ENCODE measurements at regions not wholly inside any gene's neighbourhood (a gene's known extent, or its start where the extent isn't known, plus 50 kb on each side); places are given as distances from the start of the nearest gene placed in this dataset.

- no peak for TF ChIP-seq JUND (IDR thresholded peaks at IDR 0.05; ENCODE audit: low read depth)
- in situ Hi-C loops (cut with HindIII; ENCODE audit: low pct_unique_long_range_greater_than_20kb, low sequenced_read_pairs), result no loop called here
- DNase-seq (ENCODE audit: low read depth in 1 of 2, low spot score in 1 of 2), result no peak
Observed at GRCh38 chr20:57023997-57024396, 242.4 kb downstream of the BMP7 start.

GRCh38 chr20:57024849-57025248, 241.6 kb downstream of the BMP7 start:
- in situ Hi-C loops (cut with HindIII; ENCODE audit: low pct_unique_long_range_greater_than_20kb, low sequenced_read_pairs), result no loop called here
- TF ChIP-seq JUND (IDR thresholded peaks at IDR 0.05; ENCODE audit: low read depth), result no peak

GRCh38 chr20:57025261-57025660, 241.2 kb downstream of the BMP7 start:
- TF ChIP-seq JUND (IDR thresholded peaks at IDR 0.05; ENCODE audit: low read depth), result no peak
- in situ Hi-C loops (cut with HindIII; ENCODE audit: low pct_unique_long_range_greater_than_20kb, low sequenced_read_pairs), result no loop called here
- peak in 1 of 2 experiments; percentile 37 for DNase-seq (ENCODE audit: low read depth in 1 of 2, low spot score in 1 of 2)

More at GRCh38 chr20:57024849-57025248, 241.6 kb downstream of the BMP7 start:
- DNase-seq (ENCODE audit: low read depth in 1 of 2, low spot score in 1 of 2), result no peak

GRCh38 chr20:57025666-57026224, 240.7 kb downstream of the BMP7 start:
- in situ Hi-C loops (cut with HindIII; ENCODE audit: low pct_unique_long_range_greater_than_20kb, low sequenced_read_pairs), result no loop called here
- no peak for DNase-seq (ENCODE audit: low read depth in 1 of 2, low spot score in 1 of 2)
- TF ChIP-seq JUND (IDR thresholded peaks at IDR 0.05; ENCODE audit: low read depth), result no peak

GRCh38 chr20:57027777-57028176, 238.7 kb downstream of the BMP7 start:
- no peak for TF ChIP-seq JUND (IDR thresholded peaks at IDR 0.05; ENCODE audit: low read depth)
- DNase-seq (ENCODE audit: low read depth in 1 of 2, low spot score in 1 of 2), result no peak

GRCh38 chr20:57030611-57031600, 235.5 kb downstream of the BMP7 start:
- no peak for DNase-seq (ENCODE audit: low read depth in 1 of 2, low spot score in 1 of 2)
- no peak for TF ChIP-seq JUND (IDR thresholded peaks at IDR 0.05; ENCODE audit: low read depth)
- in situ Hi-C loops (cut with HindIII; ENCODE audit: low pct_unique_long_range_greater_than_20kb, low sequenced_read_pairs), result no loop called here

More at GRCh38 chr20:57027777-57028176, 238.7 kb downstream of the BMP7 start:
- in situ Hi-C loops (cut with HindIII; ENCODE audit: low pct_unique_long_range_greater_than_20kb, low sequenced_read_pairs), result no loop called here

GRCh38 chr20:57031867-57032355, 234.5 kb downstream of the BMP7 start:
- in situ Hi-C loops (cut with HindIII; ENCODE audit: low pct_unique_long_range_greater_than_20kb, low sequenced_read_pairs), result no loop called here
- no peak for DNase-seq (ENCODE audit: low read depth in 1 of 2, low spot score in 1 of 2)
- no peak for TF ChIP-seq JUND (IDR thresholded peaks at IDR 0.05; ENCODE audit: low read depth)

GRCh38 chr20:57032847-57033246, 233.6 kb downstream of the BMP7 start:
- TF ChIP-seq JUND (IDR thresholded peaks at IDR 0.05; ENCODE audit: low read depth), result no peak
- in situ Hi-C loops (cut with HindIII; ENCODE audit: low pct_unique_long_range_greater_than_20kb, low sequenced_read_pairs), result no loop called here
- DNase-seq (ENCODE audit: low read depth in 1 of 2, low spot score in 1 of 2), result no peak

- no peak for DNase-seq (ENCODE audit: low read depth in 1 of 2, low spot score in 1 of 2)
- in situ Hi-C loops (cut with HindIII; ENCODE audit: low pct_unique_long_range_greater_than_20kb, low sequenced_read_pairs), result no loop called here
- TF ChIP-seq JUND (IDR thresholded peaks at IDR 0.05; ENCODE audit: low read depth), result no peak
Observed at GRCh38 chr20:57034001-57034400, 232.4 kb downstream of the BMP7 start.

- no peak for DNase-seq (ENCODE audit: low read depth in 1 of 2, low spot score in 1 of 2)
- TF ChIP-seq JUND (IDR thresholded peaks at IDR 0.05; ENCODE audit: low read depth), result no peak
- in situ Hi-C loops (cut with HindIII; ENCODE audit: low pct_unique_long_range_greater_than_20kb, low sequenced_read_pairs), result no loop called here
Observed at GRCh38 chr20:57037689-57038088, 228.8 kb downstream of the BMP7 start.

- DNase-seq (ENCODE audit: low read depth in 1 of 2, low spot score in 1 of 2), result no peak
- no peak for TF ChIP-seq JUND (IDR thresholded peaks at IDR 0.05; ENCODE audit: low read depth)
- in situ Hi-C loops (cut with HindIII; ENCODE audit: low pct_unique_long_range_greater_than_20kb, low sequenced_read_pairs), result no loop called here
Observed at GRCh38 chr20:57038608-57039440, 227.6 kb downstream of the BMP7 start.

GRCh38 chr20:57040466-57040865, 226.0 kb downstream of the BMP7 start:
- no peak for TF ChIP-seq JUND (IDR thresholded peaks at IDR 0.05; ENCODE audit: low read depth)

More at GRCh38 chr20:57040466-57040865, 226.0 kb downstream of the BMP7 start:
- in situ Hi-C loops (cut with HindIII; ENCODE audit: low pct_unique_long_range_greater_than_20kb, low sequenced_read_pairs), result no loop called here
- no peak for DNase-seq (ENCODE audit: low read depth in 1 of 2, low spot score in 1 of 2)
